ENCODE measurements at regions not wholly inside any gene's neighbourhood (a gene's known extent, or its start where the extent isn't known, plus 50 kb on each side); places are given as distances from the start of the nearest gene placed in this dataset.

GRCh38 chr10:105644978-105645377 lies 1003.9 kb downstream of the SORCS3 start:
- no peak overlapping the region for H3K9ac ChIP-seq (ENCODE audit: low read length)

GRCh38 chr10:105644559-105644958 lies 1003.5 kb downstream of the SORCS3 start:
- H3K36me3 ChIP-seq (ENCODE audit: control insufficient read depth in 1 of 2, insufficient read depth in 2 of 2, low read length in 2 of 2): no peaks in the 10 kb centered on the region
- no peak overlapping the region for H4K91ac ChIP-seq (ENCODE audit: low read depth, low read length)
- no peak overlapping the region for H3K18ac ChIP-seq (ENCODE audit: low read length)
- DNase-seq: no peak
- no peak overlapping the region for H2AK5ac ChIP-seq (ENCODE audit: low read length)
- no peak overlapping the region for H3K4me2 ChIP-seq (ENCODE audit: low read length)
- H3K4me1 ChIP-seq (ENCODE audit: control insufficient read depth in 1 of 2, insufficient read depth in 2 of 2, low read length in 2 of 2): no peaks in the 10 kb centered on the region
- H4K12ac ChIP-seq (ENCODE audit: low read depth, low read length): no peak overlapping the region
- H3K79me2 ChIP-seq (ENCODE audit: control insufficient read depth, insufficient read depth, low read length, poor library complexity): no peaks in the 10 kb centered on the region
- H2BK5ac ChIP-seq (ENCODE audit: low read depth, low read length, poor library complexity): no peak overlapping the region
- H3K27ac ChIP-seq (ENCODE audit: low read depth, low read length): no peak overlapping the region
- no peak overlapping the region for H3K14ac ChIP-seq (ENCODE audit: low read length)
- H3K4me3 ChIP-seq (ENCODE audit: low read depth, low read length): no peak overlapping the region
- H2BK12ac ChIP-seq (ENCODE audit: low read length): no peak overlapping the region
- H2AFZ ChIP-seq (ENCODE audit: insufficient read depth, low read length, poor library complexity): no peak overlapping the region
- H4K8ac ChIP-seq (ENCODE audit: low read depth, low read length): no peak overlapping the region
- H3K9ac ChIP-seq (ENCODE audit: low read length): no peak overlapping the region
- WGBS (ENCODE audit: extremely low coverage, insufficient coverage, insufficient read length): no CpG with 5 or more reads among the region's 2 CpGs
- no peak overlapping the region for H3K23ac ChIP-seq (ENCODE audit: low read length)
- H3K79me1 ChIP-seq (ENCODE audit: low read length): no peaks in the 10 kb centered on the region
- no peak overlapping the region for H3K4ac ChIP-seq (ENCODE audit: low read depth, low read length)
- no peaks in the 10 kb centered on the region for H3K27me3 ChIP-seq (ENCODE audit: insufficient read depth, low read length)
- H2BK120ac ChIP-seq (ENCODE audit: insufficient read depth, low read length, poor library complexity): no peak overlapping the region
- H3K9me3 ChIP-seq (ENCODE audit: insufficient read depth, low read depth, low read length): no peaks in the 10 kb centered on the region

More at GRCh38 chr10:105644978-105645377, 1003.9 kb downstream of the SORCS3 start:
- Histone ChIP-seq H3K4me1 (ENCODE audit: control insufficient read depth in 1 of 2, insufficient read depth in 2 of 2, low read length in 2 of 2) (no peaks in the 10 kb centered on the region), H2BK5ac (ENCODE audit: low read depth, low read length, poor library complexity) (no peak overlapping the region), H3K14ac (ENCODE audit: low read length) (no peak overlapping the region), H3K27me3 (ENCODE audit: insufficient read depth, low read length) (no peaks in the 10 kb centered on the region), H4K91ac (ENCODE audit: low read depth, low read length) (no peak overlapping the region), H3K4ac (ENCODE audit: low read depth, low read length) (no peak overlapping the region), H2BK120ac (ENCODE audit: insufficient read depth, low read length, poor library complexity) (no peak overlapping the region), H2AK5ac (ENCODE audit: low read length) (no peak overlapping the region), H3K18ac (ENCODE audit: low read length) (no peak overlapping the region), H4K12ac (ENCODE audit: low read depth, low read length) (no peak overlapping the region), H3K9me3 (ENCODE audit: insufficient read depth, low read depth, low read length) (no peaks in the 10 kb centered on the region), H3K36me3 (ENCODE audit: control insufficient read depth in 1 of 2, insufficient read depth in 2 of 2, low read length in 2 of 2) (no peaks in the 10 kb centered on the region), H3K79me2 (ENCODE audit: control insufficient read depth, insufficient read depth, low read length, poor library complexity) (no peaks in the 10 kb centered on the region), H2AFZ (ENCODE audit: insufficient read depth, low read length, poor library complexity) (no peak overlapping the region), H3K27ac (ENCODE audit: low read depth, low read length) (no peak overlapping the region), H3K4me3 (ENCODE audit: low read depth, low read length) (no peak overlapping the region), H3K4me2 (ENCODE audit: low read length) (no peak overlapping the region), H4K8ac (ENCODE audit: low read depth, low read length) (no peak overlapping the region), H2BK12ac (ENCODE audit: low read length) (no peak overlapping the region), H3K23ac (ENCODE audit: low read length) (no peak overlapping the region), H3K79me1 (ENCODE audit: low read length) (no peaks in the 10 kb centered on the region)
- WGBS (ENCODE audit: extremely low coverage, insufficient coverage, insufficient read length): no CpG with 5 or more reads among the region's 2 CpGs
- DNase-seq: no peak

DNA sequence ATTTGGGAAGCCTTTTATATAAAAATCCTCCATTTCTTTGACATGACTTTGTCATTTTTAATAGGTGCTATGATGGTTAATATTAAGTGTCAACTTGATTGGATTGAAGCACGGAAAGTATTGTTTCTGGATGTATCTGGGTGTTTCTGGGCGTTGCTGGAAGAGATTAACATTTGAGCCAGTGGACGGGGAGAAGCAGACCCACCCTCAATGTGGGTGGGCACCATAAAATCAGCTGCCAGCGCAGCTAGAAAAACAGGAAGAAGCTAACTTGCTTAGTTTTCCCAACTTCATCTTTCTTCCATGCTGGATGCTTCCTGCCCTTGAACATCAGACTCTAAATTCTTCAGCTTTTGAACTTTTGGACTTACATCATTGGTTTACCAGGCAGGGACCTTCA lies 1003.0 kb downstream of the SORCS3 start:
- H3K27ac ChIP-seq (ENCODE audit: low read depth, low read length): no peak overlapping the region
- no peak for DNase-seq
- no peak overlapping the region for H3K4ac ChIP-seq (ENCODE audit: low read depth, low read length)
- H3K36me3 ChIP-seq (ENCODE audit: control insufficient read depth in 1 of 2, insufficient read depth in 2 of 2, low read length in 2 of 2): no peaks in the 10 kb centered on the region
- H3K4me2 ChIP-seq (ENCODE audit: low read length): no peak overlapping the region
- no peak overlapping the region for H2AK5ac ChIP-seq (ENCODE audit: low read length)
- H3K9me3 ChIP-seq (ENCODE audit: insufficient read depth, low read depth, low read length): no peaks in the 10 kb centered on the region
- no peak overlapping the region for H2BK12ac ChIP-seq (ENCODE audit: low read length)
- H4K12ac ChIP-seq (ENCODE audit: low read depth, low read length): no peak overlapping the region
- H3K23ac ChIP-seq (ENCODE audit: low read length): no peak overlapping the region
- no peak overlapping the region for H3K14ac ChIP-seq (ENCODE audit: low read length)
- no CpG with 5 or more reads among the region's 4 CpGs for WGBS (ENCODE audit: extremely low coverage, insufficient coverage, insufficient read length)
- H3K9ac ChIP-seq (ENCODE audit: low read length): no peak overlapping the region
- H3K18ac ChIP-seq (ENCODE audit: low read length): no peak overlapping the region
- H3K79me2 ChIP-seq (ENCODE audit: control insufficient read depth, insufficient read depth, low read length, poor library complexity): no peaks in the 10 kb centered on the region
- H3K27me3 ChIP-seq (ENCODE audit: insufficient read depth, low read length): no peaks in the 10 kb centered on the region
- H3K4me3 ChIP-seq (ENCODE audit: low read depth, low read length): no peak overlapping the region
- H4K8ac ChIP-seq (ENCODE audit: low read depth, low read length): no peak overlapping the region
- H3K4me1 ChIP-seq (ENCODE audit: control insufficient read depth in 1 of 2, insufficient read depth in 2 of 2, low read length in 2 of 2): no peaks in the 10 kb centered on the region
- H4K91ac ChIP-seq (ENCODE audit: low read depth, low read length): no peak overlapping the region
- H3K79me1 ChIP-seq (ENCODE audit: low read length): no peaks in the 10 kb centered on the region
- no peak overlapping the region for H2BK5ac ChIP-seq (ENCODE audit: low read depth, low read length, poor library complexity)
- H2AFZ ChIP-seq (ENCODE audit: insufficient read depth, low read length, poor library complexity): no peak overlapping the region
- no peak overlapping the region for H2BK120ac ChIP-seq (ENCODE audit: insufficient read depth, low read length, poor library complexity)

- H3K23ac ChIP-seq (ENCODE audit: low read length): no peak overlapping the region
- no peak overlapping the region for H2AFZ ChIP-seq (ENCODE audit: insufficient read depth, low read length, poor library complexity)
- H3K18ac ChIP-seq (ENCODE audit: low read length): no peak overlapping the region
- no peaks in the 10 kb centered on the region for H3K79me1 ChIP-seq (ENCODE audit: low read length)
- no peak overlapping the region for H3K4me2 ChIP-seq (ENCODE audit: low read length)
- no peaks in the 10 kb centered on the region for H3K79me2 ChIP-seq (ENCODE audit: control insufficient read depth, insufficient read depth, low read length, poor library complexity)
- H2BK120ac ChIP-seq (ENCODE audit: insufficient read depth, low read length, poor library complexity): no peak overlapping the region
- H4K12ac ChIP-seq (ENCODE audit: low read depth, low read length): no peak overlapping the region
- no peak overlapping the region for H2AK5ac ChIP-seq (ENCODE audit: low read length)
- no peak overlapping the region for H2BK5ac ChIP-seq (ENCODE audit: low read depth, low read length, poor library complexity)
- no peak overlapping the region for H3K4me3 ChIP-seq (ENCODE audit: low read depth, low read length)
- DNase-seq: no peak
- no peaks in the 10 kb centered on the region for H3K36me3 ChIP-seq (ENCODE audit: control insufficient read depth in 1 of 2, insufficient read depth in 2 of 2, low read length in 2 of 2)
- no peak overlapping the region for H4K91ac ChIP-seq (ENCODE audit: low read depth, low read length)
- no peak overlapping the region for H4K8ac ChIP-seq (ENCODE audit: low read depth, low read length)
- no peak overlapping the region for H3K9ac ChIP-seq (ENCODE audit: low read length)
- H3K27ac ChIP-seq (ENCODE audit: low read depth, low read length): no peak overlapping the region
- no peak overlapping the region for H3K14ac ChIP-seq (ENCODE audit: low read length)
- no peaks in the 10 kb centered on the region for H3K4me1 ChIP-seq (ENCODE audit: control insufficient read depth in 1 of 2, insufficient read depth in 2 of 2, low read length in 2 of 2)
- H3K9me3 ChIP-seq (ENCODE audit: insufficient read depth, low read depth, low read length): no peaks in the 10 kb centered on the region
- H3K4ac ChIP-seq (ENCODE audit: low read depth, low read length): no peak overlapping the region
- no peaks in the 10 kb centered on the region for H3K27me3 ChIP-seq (ENCODE audit: insufficient read depth, low read length)
- no peak overlapping the region for H2BK12ac ChIP-seq (ENCODE audit: low read length)
These were observed 1002.6 kb downstream of the SORCS3 start for GRCh38 chr10:105643660-105644059.

All from trophoblast cell (in vitro differentiated cells and primary cell).